ENCODE measurements at regions not wholly inside any gene's neighbourhood (a gene's known extent, or its start where the extent isn't known, plus 50 kb on each side); places are given as distances from the start of the nearest gene placed in this dataset.

DNA sequence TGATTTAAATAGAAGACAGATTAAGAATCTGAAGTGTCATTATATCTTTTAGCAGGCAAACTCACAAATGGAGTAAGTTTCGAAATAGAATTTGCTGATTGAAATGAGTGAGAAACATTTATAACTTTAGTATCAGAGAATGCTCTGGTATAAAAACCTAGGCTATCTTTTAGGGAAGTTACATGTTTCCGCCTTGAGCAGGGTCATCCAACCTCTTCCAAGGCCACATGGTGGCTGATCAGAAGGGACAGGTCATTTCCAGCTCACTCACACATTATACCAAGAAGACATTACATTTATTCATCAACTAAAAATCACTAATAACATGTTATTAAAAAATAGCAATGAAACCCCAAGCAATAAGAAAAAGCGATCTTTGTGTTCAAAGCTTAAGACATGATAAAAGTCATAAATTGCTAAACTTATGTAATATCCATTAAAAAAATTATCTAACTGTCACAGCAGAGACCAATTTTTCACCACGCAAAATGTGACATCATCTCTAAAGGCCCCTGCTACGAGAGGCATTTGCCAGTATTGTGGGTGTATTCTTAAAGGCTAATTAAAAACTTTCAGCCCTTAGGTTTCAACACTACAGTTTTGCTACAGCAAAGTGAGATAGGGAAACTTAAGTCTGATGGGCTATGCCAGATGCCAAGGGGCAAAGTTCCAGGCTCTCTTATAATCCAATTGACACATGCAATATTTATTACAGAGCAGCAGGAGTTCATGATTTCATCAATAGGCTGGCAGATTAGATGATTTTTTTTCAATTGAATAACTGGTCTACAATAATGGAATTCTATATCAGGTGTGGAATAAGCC, 240.4 kb upstream of the TBL1XR1 start:
- no peak for DNase-seq (ENCODE audit: low read depth)
- H3K4me3 ChIP-seq (ENCODE audit: low read length) = no peak overlapping the region
- TF ChIP-seq, protein P1, sequence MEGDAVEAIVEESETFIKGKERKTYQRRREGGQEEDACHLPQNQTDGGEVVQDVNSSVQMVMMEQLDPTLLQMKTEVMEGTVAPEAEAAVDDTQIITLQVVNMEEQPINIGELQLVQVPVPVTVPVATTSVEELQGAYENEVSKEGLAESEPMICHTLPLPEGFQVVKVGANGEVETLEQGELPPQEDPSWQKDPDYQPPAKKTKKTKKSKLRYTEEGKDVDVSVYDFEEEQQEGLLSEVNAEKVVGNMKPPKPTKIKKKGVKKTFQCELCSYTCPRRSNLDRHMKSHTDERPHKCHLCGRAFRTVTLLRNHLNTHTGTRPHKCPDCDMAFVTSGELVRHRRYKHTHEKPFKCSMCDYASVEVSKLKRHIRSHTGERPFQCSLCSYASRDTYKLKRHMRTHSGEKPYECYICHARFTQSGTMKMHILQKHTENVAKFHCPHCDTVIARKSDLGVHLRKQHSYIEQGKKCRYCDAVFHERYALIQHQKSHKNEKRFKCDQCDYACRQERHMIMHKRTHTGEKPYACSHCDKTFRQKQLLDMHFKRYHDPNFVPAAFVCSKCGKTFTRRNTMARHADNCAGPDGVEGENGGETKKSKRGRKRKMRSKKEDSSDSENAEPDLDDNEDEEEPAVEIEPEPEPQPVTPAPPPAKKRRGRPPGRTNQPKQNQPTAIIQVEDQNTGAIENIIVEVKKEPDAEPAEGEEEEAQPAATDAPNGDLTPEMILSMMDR (conservative IDR thresholded peaks at IDR 0.05; ENCODE audit: low read depth, low read length) = no peak

DNA sequence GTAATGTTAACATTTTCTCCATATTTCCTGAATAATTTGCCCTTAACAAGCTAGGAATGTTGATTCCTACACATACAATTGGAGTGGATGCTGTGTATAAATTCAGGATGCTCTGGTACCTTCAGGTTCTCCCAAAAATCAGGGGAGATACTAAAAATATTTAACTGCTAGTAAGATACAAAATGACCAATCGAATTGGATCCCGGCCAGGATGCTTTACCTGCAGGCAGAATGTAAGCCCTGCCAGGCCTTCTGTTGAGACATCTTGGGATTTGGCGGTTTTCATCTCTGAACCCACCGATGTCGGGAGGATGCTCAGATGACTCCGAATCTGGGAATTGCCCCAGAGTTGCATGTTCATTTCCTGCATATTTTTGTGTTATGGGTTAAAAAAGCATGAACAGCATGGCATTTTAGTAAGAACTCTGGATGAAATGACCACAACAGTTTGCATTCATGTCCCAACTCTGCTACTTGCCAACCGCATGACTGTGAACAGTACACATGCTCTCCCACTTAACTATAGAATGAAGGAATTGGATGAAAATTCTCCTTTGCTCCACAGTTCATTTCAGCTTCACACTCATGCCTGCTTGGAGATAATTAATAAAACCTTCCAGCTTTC, 241.4 kb upstream of the TBL1XR1 start:
- DNase-seq (ENCODE audit: low read depth) = no peak
- TF ChIP-seq, protein P1 (conservative IDR thresholded peaks at IDR 0.05; ENCODE audit: low read depth, low read length) = no peak
- no peak overlapping the region for H3K4me3 ChIP-seq (ENCODE audit: low read length)

DNA sequence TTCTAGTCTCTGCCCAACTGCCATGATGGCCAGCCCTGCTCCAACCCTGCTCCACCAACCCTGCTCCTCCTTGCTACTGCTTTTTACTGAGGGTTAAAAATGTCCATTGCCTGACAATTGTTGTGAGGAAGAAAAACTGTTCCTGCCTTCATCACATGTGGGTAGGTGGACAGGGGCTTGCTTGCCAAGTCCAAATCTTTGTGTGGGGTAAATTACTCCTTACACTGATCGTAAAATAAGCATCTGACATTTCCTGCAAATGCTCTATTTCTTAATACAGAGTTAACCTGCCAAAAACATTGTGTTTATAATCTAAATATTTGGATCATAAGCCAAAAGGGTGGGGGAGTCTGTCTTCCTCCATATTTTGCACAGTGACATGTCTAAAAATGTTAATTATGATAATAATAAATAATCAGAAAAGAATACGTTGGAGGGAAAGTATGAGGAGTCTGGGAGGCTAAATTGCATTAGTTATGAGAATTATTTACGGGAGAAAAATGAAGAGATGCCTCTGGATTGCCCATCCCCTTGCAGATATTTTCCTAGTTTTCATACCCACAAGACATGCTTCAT, 242.5 kb upstream of the TBL1XR1 start:
- TF ChIP-seq, protein P1 (conservative IDR thresholded peaks at IDR 0.05; ENCODE audit: low read depth, low read length) = no peak
- DNase-seq (ENCODE audit: low read depth) = no peak

DNA sequence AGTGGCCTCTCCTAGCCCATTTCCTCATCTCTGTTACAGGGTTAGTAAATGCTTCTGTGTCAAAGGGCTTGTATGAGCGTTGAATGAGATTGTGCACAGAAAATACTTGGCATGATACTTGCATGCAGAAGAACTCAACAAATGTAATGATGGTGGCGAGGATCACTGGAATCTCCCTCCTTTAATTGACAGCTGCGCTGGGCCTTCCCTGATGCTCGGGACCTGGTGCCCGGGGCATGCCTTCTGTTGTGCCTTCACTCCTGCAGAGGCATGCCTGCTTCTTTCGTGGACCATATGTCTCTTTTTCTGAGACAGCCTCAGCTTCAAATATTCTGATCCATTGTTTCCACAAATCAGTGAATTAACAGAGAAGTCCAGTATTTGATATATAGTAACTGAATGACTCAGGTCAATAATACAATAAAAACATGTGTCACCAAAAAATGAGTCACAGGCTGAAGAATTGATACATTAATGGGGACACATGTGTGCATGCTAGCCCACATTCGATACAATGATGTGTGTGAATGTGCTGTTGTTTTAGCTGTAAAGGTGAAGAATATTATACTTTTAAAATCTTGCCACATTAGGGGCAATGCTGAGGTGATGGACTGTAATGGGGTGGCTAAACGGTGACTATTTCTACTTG, 243.3 kb upstream of the TBL1XR1 start:
- no peak for DNase-seq (ENCODE audit: low read depth)
- TF ChIP-seq, protein P1 (conservative IDR thresholded peaks at IDR 0.05; ENCODE audit: low read depth, low read length) = no peak

More for the DNA sequence above, 242.5 kb upstream of the TBL1XR1 start:
- H3K4me3 ChIP-seq (ENCODE audit: low read length) = no peak overlapping the region

DNA sequence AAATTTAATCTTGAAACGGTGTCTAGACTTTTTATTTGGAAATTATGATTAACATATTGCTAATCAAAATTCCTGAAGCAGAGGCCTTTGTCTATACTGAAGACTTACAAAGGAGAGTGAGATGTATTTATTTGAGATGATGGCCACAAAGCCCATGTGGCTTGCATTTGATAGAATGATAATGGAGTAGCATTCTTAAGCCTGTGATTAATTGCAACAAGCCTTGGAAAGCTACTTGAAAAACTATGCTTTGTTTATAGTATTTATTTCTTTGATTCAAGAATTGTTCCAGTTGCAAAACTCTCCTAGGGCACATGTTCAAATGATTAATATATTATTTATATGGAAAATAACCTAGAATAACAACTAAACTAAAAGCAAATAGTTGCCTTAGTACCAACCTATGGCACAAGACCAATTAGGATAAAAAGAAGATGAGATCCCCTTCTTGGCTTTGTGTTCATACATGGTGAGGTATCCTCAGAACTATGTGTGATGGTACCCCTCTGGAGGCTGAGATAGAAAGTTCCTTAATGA, 244.1 kb upstream of the TBL1XR1 start:
- H3K4me3 ChIP-seq (ENCODE audit: low read length) = no peak overlapping the region
- no peak for DNase-seq (ENCODE audit: low read depth)
- TF ChIP-seq, protein P1 (conservative IDR thresholded peaks at IDR 0.05; ENCODE audit: low read depth, low read length) = no peak

More for the DNA sequence above, 243.3 kb upstream of the TBL1XR1 start:
- no peak overlapping the region for H3K4me3 ChIP-seq (ENCODE audit: low read length)

DNA sequence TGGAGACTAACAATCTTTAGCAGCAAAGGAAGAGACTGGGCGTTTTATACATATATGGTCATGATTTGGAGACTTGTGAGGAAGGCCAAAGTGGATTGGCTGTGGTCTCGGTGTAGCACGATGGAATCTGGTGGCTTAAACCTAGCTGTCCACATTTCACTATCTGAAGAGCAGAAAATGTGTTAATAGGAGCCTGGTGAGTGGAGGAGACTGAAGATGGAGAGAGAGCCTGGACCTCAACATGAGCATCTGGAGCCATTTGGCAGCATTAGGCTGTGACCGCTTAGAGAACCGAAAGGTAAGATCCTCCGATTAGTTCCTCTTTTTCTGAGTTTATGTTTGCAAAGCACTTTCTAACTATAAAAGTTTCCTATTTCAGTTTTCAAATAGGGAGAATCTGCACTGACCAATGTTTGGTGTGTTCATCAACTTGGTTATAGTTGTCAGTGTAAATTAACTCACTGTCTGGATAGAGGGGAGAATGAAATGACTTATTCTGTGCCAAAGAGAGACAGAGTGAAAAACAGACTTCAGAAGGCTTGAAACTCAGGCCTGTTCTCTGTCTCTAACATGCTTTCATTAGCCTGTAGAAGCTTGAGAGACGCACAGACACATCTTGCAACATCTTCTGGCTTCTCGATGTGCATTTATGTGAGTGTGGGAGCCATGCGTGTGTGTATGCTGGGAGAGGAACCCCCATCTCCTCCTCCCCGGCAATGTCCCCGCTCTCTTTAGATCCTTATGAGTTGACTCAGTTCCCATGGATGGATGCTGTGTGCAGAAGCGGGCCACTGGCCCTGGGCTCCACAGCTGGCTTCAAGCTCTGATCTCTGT, 244.7 kb upstream of the TBL1XR1 start:
- H3K4me3 ChIP-seq (ENCODE audit: low read length) = no peak overlapping the region
- DNase-seq (ENCODE audit: low read depth) = no peak
- TF ChIP-seq, protein P1 (conservative IDR thresholded peaks at IDR 0.05; ENCODE audit: low read depth, low read length) = no peak
